ENCODE measurements at regions not wholly inside any gene's neighbourhood (a gene's known extent, or its start where the extent isn't known, plus 50 kb on each side); places are given as distances from the start of the nearest gene placed in this dataset.

DNA sequence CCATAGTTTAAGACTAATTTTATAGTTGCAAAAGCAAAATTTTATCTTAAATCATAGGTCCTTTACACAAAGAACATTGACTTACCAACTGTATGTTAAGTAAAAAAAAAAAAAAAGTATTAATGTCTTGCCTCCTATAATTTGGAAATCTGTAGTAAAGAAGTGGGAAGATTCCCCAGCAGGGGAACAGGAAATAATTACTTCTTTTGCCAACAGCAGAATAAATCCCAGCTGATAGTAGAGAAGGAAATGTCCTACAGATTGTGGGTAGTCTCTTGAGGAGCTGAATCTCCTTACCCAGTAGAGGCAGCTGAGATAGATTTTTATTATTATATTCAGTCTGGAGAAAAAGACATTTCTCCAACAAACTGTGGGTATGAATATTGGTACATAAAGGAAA lies 193.7 kb downstream of the SLC6A15 start:
- TF ChIP-seq CTCF (IDR thresholded peaks at IDR 0.05), result no peak
- no peak for TF ChIP-seq POLR2A (IDR thresholded peaks at IDR 0.05)

All from right lobe of liver (tissue), 4 donors.